AG09319 (cell line): ENCODE measurements at regions not wholly inside any gene's neighbourhood (a gene's known extent, or its start where the extent isn't known, plus 50 kb on each side); places are given as distances from the start of the nearest gene placed in this dataset.

ENCODE experiments used
- DNase-seq: peaks from one replicate; pipeline ENCODE4 v3.0.0-alpha.2; 2010; ENCODE audit warnings: low read depth; ENCODE audit errors: extremely low read depth
- TF ChIP-seq, protein P1 (sequence below): IDR thresholded peaks from 2 replicates; pipeline ENCODE4 v1.5.1; 2011; ENCODE audit warnings: low read depth, mild to moderate bottlenecking, inconsistent platforms, low read length, moderate library complexity

DNA sequence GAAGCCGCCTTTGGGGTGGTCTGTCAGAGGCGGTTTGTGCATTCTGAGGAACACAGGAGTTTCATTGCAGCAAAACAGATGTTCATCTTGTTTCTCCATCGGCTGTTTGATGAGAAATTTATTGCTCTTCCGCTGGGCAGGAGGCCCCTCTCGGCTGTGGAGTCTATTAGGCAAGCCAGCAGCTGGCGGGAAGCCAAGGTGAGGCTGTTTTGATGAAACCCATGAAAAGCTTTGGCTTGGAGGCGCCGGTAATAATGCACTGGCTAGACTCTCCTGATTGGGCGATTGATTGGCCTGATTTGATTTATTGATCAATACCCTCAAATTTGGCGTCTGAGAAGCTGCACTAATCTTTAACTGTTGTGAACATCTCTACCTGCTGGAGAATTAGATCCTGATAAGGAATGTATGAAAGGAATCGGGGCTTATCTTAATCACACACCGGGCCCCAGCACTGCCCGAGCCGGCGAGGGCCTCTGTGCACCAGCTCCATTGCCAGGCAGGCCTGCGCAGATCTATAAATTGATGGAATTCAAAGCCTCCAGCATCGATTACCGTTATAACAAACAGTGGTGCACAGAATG lies 187.7 kb downstream of the PHETA1 start:
- TF ChIP-seq, protein P1, sequence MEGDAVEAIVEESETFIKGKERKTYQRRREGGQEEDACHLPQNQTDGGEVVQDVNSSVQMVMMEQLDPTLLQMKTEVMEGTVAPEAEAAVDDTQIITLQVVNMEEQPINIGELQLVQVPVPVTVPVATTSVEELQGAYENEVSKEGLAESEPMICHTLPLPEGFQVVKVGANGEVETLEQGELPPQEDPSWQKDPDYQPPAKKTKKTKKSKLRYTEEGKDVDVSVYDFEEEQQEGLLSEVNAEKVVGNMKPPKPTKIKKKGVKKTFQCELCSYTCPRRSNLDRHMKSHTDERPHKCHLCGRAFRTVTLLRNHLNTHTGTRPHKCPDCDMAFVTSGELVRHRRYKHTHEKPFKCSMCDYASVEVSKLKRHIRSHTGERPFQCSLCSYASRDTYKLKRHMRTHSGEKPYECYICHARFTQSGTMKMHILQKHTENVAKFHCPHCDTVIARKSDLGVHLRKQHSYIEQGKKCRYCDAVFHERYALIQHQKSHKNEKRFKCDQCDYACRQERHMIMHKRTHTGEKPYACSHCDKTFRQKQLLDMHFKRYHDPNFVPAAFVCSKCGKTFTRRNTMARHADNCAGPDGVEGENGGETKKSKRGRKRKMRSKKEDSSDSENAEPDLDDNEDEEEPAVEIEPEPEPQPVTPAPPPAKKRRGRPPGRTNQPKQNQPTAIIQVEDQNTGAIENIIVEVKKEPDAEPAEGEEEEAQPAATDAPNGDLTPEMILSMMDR = no peak
- no peak for DNase-seq

DNA sequence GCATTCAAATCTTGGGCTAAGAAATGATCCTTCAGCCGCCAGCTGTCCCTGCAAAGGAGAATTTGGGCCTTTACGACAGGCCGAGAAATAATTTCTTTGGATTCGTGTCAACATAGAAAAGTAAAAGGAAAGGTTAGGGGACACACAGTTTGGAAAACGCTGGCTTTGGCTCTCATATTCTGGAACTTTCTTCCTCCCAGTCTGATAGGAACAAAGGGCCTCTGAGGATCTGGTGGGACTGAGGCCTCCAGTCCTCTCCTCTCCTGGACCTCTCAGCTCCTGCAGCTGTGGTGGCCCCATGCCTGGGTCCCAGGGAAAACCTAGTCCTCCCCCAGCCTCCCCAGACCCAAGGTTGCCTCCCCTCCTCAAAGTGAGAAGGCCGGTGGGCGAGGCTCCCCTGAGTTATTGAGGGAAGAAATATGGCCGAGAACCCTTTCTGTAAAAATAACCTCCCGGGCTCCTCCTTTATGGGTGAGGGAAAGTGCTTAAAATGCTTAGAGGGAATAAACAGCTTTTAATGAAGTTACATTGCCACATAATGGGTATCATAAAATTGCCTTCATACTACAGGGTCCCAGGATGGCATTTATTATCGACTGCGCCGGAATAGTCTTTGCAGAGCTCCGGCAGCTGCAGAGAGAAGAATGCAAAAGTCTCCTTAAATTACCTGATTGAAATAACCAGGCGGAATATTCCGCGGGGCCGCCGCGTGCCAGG lies 188.3 kb downstream of the PHETA1 start:
- TF ChIP-seq, protein P1 = no peak
- no peak for DNase-seq

DNA sequence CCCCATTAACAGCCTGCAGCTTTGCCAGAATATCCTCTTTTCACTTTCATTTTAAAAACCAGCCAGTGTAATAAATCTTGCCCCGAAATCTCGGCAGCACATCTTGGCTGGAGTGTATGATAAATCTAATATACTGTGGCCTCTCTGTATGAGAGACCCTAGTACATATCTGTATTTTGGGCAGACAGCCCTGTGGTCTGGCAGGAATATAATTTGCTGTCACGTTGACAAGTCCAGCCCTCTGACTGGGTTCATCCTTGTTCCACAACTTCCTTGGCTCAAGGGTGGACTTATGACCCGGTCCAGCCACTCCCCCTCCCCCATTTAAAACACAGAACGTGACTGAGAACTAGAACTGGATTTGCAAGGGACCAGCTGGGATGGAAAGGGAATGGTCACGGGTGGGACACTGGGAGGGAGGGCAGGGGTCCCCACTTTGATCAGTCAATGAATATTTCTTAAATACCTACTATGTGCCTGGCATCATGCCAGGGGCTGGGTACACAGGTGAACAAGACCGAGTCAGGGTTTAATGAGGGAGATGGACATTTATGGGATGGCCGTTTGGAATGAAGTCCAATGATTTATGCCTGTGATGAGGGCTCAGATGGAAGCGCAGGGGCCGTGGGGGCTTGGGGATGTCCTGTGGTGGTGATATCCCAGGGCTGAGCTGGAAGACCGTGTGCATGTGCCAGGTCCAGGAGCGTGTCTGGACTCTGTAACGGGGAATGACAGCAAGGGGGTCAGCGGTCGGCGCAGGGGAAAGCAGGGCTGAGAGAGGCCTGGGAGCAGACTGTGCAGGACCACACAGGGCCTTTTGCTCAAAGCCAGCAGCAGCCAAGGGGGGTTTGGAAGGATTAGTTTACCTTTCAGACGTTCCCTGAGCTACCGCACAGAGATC lies 190.5 kb downstream of the PHETA1 start:
- DNase-seq = no peak
- TF ChIP-seq, protein P1 = no peak

DNA sequence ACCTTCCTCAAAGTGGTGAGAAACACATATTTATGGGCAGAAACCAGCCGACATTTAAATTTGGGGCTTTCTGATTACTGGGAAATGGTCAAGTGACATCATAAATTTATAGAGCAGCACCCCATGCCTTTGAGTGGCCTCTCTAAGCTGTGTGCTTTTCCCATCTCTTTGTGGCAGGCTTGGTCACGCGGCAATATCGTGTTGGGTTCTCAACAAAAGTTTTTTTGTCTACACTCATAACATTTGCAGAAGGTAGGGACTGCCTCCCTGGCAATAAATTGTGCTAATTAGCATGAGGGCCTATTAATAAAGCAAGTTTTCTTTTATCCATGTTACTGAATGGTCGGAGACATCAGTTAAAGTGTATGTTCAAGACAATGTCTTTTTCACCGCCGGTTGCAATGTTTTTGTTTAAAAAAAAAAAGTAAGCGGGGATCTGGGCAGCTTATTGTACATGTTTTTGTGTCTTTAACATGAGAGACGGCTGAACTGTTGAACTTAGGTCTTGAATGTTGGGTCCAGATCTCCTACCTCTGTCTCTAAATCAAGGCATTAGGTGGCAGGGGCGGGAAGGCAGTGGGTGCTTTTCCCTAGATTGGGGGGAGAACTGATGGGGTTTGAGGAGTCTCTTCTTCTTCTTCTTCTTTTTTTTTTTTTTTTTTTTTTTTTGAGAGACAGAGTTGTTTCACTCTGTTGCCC lies 193.3 kb downstream of the PHETA1 start:
- TF ChIP-seq, protein P1 = no peak
- DNase-seq = no peak

DNA sequence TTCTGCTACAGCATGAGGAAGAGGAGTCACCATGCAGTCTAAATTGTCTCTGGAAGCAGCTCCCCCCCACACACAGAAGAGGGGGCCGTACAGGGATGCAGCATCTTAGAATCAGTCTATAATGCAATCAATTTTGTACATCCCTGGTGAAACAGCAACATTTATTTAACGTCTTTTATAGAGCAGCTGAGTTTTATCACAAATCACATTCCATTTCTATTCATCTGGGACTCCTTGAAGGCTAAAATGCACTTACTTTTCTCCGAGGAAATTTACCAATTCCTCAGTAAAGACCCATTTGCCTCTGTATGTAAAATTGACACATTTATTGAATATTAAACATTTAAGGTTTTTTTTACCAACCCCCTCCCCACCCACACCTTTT lies 193.9 kb downstream of the PHETA1 start:
- TF ChIP-seq, protein P1 = no peak
- DNase-seq = no peak

DNA sequence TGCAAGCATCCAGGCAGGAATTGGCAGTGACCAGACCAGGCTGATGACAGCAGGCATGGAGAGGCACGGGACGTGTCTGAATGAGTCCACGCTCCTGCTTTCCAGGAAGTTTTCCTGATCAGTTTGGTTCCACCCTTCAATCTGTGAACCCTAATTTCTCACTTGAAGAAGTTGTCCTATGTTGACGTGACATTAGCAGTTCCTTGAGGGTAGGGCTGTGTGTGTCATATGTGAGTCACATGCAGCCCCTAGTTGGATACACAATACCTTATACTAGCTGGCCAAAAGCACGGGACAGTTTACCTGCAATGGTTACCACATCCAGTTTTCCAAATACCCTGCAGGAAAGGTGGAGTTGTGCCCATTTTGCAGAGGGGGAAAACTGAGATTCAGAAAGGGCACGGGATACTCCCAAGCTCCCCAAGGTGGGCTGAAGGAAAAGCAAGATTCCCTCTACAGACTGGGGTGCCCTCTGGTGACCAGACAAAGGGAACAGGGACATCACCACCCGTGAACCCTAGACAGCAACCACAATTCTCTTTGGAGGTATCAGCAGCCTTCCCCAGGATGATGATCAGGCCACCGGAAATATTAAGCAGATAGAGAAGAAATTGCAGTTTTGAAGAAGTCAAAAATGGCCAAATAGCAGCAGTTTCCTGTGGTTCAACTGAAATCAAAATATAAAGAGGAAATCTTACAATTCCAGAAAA lies 194.5 kb downstream of the PHETA1 start:
- DNase-seq = no peak

More for the DNA sequence above, 194.5 kb downstream of the PHETA1 start:
- TF ChIP-seq, protein P1 = no peak; the same call in 1 of the 2 replicates
